GM21576 (cell line): ENCODE measurements at regions not wholly inside any gene's neighbourhood (a gene's known extent, or its start where the extent isn't known, plus 50 kb on each side); places are given as distances from the start of the nearest gene placed in this dataset.
A peak's percentile ranks its signal among the peaks of the same experiment; 100 is the strongest.
"Not testable (repeated sequence)": the region's sequence is repeated elsewhere in the genome, so short reads cannot be mapped to it uniquely, and the experiment has no call there.

ENCODE experiments used
- ATAC-seq: cut with Tn5 transposase; IDR thresholded peaks from one replicate; pipeline ENCODE4 v1.9.1; 2021; ENCODE audit warnings: mild to moderate bottlenecking, moderate library complexity; ENCODE audit not compliant: unreplicated experiment

- ATAC-seq = peak; percentile 76
Observed at GRCh38 chr4:154982187-154983047, 201.3 kb downstream of the RBM46 start.

- ATAC-seq = no peak
Observed at GRCh38 chr4:154983714-154984113, 202.6 kb downstream of the RBM46 start.

DNA sequence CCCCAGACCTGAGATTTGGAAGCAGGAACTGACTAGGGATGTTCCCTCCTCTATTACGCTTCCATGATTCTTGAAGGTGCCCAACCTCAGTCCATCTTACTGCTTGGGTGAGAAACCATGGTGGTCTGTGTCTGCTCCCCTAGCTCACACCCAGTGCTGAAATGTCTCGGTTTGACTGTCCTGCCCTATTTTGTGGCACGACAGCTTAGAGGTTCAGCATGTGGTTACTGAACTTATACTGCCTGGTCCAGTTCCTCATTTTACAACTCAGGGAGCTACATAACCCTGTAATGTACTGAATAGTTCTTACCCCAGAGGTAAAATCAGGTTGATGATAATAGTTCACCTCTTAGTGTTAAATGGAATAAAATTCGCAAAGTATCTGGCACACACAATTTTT is 203.1 kb downstream of the RBM46 start:
- ATAC-seq = peak; percentile 93

DNA sequence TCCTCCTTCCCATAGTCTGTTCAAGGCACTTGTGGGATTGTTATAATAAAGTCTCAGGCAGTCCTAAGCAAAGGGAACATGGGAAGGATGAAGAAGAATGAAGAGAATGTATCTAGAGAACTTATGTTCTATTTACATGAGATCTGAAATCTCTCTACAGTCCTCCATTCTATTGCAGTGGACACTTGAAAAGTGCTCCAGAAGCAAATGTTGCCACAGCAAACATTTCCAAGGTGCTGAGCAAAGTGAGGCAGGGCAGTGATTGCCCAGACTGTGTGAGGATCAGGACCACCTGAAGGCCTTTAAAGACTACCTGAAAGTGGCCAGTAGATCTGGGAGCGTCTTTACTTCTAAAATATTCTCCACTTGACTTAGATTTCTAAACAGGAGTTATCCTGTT is 203.5 kb downstream of the RBM46 start:
- ATAC-seq = no peak

- ATAC-seq = no peak
Observed at GRCh38 chr4:154985673-154986072, 204.6 kb downstream of the RBM46 start.

- ATAC-seq = no peak
Observed at GRCh38 chr4:154988511-154988910, 207.4 kb downstream of the RBM46 start.

DNA sequence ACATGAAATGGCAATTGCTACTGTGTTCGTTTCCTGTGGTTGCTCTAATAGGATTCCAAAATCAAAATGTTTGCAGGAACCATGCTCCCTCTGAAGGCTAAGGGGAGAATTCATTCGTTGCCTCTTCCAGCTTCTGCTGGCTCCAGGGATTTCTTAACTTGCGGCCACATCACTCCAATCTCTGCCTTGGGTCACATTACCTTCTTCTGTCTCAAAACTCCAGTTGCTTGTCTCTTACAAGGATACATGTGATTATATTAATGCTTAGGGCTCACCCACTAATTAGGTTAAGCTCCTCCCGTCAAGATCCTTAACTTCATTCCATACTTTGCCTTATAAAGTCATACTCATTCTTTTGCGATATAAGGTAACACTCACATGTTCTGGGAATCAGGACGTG is 208.4 kb downstream of the RBM46 start:
- ATAC-seq = no peak

- ATAC-seq = not testable (repeated sequence)
Observed at GRCh38 chr4:154997866-154998265, 210.6 kb upstream of the NPY2R start.

DNA sequence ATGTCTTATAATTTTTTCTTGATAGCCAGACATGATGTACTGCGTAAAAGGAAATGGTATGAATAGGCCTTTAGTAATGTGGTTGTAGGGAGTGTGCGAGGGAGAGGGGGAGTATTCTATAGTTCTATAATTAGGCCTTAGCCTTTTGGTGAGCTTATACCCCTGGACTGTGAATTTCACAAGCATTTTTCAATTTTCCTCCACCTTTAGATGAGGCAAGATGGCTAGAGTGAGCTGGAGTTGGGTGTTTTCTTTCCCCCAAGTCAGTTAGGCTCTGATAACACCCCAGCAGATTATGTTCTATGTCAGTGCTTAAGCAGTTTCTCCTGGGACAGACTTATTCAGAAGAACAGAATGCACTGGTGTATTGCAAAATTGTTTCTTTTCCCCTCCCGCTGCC is 210.2 kb upstream of the NPY2R start:
- no peak for ATAC-seq

GRCh38 chr4:154998773-154999172 is 209.7 kb upstream of the NPY2R start:
- ATAC-seq = no peak

GRCh38 chr4:154999950-155000578 is 208.4 kb upstream of the NPY2R start:
- no peak for ATAC-seq

GRCh38 chr4:155001251-155001650 is 207.2 kb upstream of the NPY2R start:
- no peak for ATAC-seq

DNA sequence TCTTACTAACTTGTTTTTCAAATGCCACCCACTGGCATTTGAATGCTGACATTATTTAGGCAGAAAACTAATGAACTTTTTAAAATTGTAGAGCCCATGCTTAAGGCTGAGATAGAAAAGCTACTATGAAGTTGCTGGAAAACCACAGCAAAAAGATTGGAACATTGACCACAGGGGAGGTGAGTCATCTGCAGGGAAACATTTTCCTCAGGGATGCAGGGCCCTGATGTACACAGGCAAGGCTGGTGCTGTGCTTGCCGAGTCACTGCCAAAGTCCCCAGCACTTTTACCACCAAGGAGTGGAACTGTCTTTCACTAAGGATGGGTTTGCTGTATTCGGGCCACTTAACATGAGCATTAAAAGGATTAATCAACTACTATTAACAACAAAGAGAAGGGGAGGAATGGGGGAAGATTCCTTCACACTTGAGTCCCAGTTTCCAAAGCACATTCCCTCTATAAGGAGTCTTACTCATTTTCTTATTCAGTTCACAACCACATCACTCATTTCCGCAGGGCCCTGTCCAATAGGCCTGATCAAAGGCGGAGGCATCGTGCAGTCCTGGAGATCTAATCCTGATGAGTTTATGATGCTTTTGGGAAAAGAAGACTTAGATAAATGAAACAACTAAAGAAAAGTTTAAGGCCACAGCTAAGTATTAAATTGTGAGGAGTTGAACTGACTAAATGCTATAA is 202.9 kb upstream of the NPY2R start:
- ATAC-seq = no peak

GRCh38 chr4:155007660-155008176 is 200.7 kb upstream of the NPY2R start:
- ATAC-seq = no peak

- ATAC-seq = no peak
Observed at GRCh38 chr4:155008389-155008788, 200.0 kb upstream of the NPY2R start.

- ATAC-seq = no peak
Observed at GRCh38 chr4:155009288-155009687, 199.1 kb upstream of the NPY2R start.

DNA sequence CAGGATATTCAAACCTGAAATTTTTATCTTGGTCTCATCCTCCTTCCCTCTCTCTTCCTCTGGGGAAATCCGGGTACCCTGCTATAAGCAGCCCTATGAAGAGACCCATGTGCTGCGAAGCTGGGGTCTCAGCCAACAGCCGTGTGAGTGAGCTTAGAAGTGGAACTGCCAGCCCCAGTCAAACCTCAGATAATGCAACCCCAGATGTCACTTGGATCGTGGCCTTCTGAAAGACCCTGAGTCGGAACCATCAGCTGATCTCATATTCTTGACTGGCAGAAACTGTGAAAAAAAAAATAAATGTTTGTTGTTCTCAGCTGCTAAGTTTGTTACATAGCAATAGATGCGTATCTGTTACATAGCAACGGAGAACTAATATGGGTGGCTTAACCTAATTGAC is 198.1 kb upstream of the NPY2R start:
- no peak for ATAC-seq

DNA sequence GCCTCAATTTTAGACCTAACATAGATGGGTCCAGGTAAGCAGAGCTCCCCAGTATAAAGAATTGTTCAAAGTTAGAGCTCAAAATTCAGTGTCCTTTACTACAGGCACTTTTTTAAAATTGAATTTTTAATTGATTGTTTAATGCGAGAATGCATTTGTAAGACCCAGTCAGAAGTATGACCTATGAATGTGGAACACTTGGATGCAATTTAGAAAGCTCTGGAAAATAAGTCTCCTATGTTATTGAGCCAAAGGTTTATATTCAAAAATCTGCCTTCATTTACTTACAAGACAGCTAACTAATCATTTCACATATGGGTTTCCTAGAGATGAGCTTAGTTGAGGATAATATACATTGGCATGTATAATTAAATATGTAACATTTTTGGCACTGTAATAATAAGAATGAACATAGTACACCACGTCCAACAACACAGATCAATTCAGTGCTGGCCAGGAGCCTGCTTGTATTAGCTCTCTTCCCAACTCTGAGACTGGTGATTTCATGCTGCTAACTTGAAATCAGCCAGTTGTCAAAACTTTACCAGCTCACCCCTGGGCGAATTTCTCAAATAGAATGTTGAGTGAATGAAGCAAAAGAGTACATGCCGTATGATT is 197.2 kb upstream of the NPY2R start:
- ATAC-seq = no peak

- no peak for ATAC-seq
Observed at GRCh38 chr4:155012469-155012868, 196.0 kb upstream of the NPY2R start.

- no peak for ATAC-seq
Observed at GRCh38 chr4:155017426-155017825, 191.0 kb upstream of the NPY2R start.

GRCh38 chr4:155025762-155026457 is 182.5 kb upstream of the NPY2R start:
- peak; percentile 88 for ATAC-seq
